ENCODE measurements at regions not wholly inside any gene's neighbourhood (a gene's known extent, or its start where the extent isn't known, plus 50 kb on each side); places are given as distances from the start of the nearest gene placed in this dataset.

- Histone ChIP-seq H3K36me3 (no peaks in the 10 kb centered on the region), H3K27ac (no peak overlapping the region), H3K9me3 (no peaks in the 10 kb centered on the region), H3K27me3 (no peaks in the 10 kb centered on the region), H3K4me3 (no peak overlapping the region), H3K4me1 (peaks cover 0 to 4% (median 0%) of the 10 kb centered on the region in 3 donors)
- WGBS, 2 donors: 87 to 90% methylated on average over 9 of the region's 9 CpGs
- TF ChIP-seq, protein P1, sequence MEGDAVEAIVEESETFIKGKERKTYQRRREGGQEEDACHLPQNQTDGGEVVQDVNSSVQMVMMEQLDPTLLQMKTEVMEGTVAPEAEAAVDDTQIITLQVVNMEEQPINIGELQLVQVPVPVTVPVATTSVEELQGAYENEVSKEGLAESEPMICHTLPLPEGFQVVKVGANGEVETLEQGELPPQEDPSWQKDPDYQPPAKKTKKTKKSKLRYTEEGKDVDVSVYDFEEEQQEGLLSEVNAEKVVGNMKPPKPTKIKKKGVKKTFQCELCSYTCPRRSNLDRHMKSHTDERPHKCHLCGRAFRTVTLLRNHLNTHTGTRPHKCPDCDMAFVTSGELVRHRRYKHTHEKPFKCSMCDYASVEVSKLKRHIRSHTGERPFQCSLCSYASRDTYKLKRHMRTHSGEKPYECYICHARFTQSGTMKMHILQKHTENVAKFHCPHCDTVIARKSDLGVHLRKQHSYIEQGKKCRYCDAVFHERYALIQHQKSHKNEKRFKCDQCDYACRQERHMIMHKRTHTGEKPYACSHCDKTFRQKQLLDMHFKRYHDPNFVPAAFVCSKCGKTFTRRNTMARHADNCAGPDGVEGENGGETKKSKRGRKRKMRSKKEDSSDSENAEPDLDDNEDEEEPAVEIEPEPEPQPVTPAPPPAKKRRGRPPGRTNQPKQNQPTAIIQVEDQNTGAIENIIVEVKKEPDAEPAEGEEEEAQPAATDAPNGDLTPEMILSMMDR (IDR thresholded peaks at IDR 0.05): no peak
- intact Hi-C loops (cut with DNase I): no loop called here
- peak in 3 of 4 donors; percentile 9 to 50 (median 40) for ATAC-seq
- DNase-seq: no peak
- no peak for FAIRE-seq
These were observed 65.4 kb upstream of the ENPP6 start for GRCh38 chr4:184282895-184283654.

DNA sequence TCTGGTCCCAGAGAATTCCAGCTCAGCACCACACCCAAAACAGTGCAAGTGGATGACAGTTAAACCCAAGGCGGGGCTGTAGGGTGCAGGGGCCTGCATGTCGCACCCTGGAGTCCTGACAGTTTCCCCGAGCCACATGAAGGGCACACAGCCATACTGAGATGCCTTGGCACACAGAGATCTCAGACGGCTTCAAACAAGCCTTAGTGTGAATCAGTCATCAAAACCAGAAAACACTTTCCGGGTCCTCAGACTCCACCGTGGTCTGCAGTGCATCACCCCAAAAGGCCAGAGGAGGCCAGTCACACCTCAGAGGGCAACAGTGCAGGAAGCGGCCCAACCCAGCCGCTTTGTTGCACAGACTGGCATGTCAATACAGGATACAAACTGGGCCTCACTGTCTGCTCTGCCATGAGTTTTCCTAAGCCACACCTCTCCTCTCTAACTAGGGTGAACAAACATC, 64.6 kb upstream of the ENPP6 start:
- ATAC-seq (peak in 3 of 4 donors; percentile 58 to 79 (median 75)), DNase-seq (no peak), FAIRE-seq (no peak)
- Histone ChIP-seq H3K27me3 (no peaks in the 10 kb centered on the region), H3K27ac (no peak overlapping the region), H3K4me1 (no peaks in the 10 kb centered on the region), H3K9me3 (no peaks in the 10 kb centered on the region), H3K4me3 (no peak overlapping the region), H3K36me3 (no peaks in the 10 kb centered on the region)
- TF ChIP-seq, protein P1 (IDR thresholded peaks at IDR 0.05): no peak
- 73 to 81% methylated on average over 8 of the region's 8 CpGs for WGBS, 2 donors
- intact Hi-C loops (cut with DNase I): no loop called here

- Histone ChIP-seq H3K9me3 (no peaks in the 10 kb centered on the region), H3K36me3 (no peaks in the 10 kb centered on the region), H3K4me1 (no peaks in the 10 kb centered on the region), H3K4me3 (no peak overlapping the region), H3K27me3 (no peaks in the 10 kb centered on the region), H3K27ac (no peak overlapping the region)
- 76 to 87% methylated on average over 12 of the region's 12 CpGs for WGBS, 2 donors
- ATAC-seq (no peak), FAIRE-seq (no peak), DNase-seq (no peak)
- intact Hi-C loops (cut with DNase I): no loop called here
- TF ChIP-seq, protein P1 (IDR thresholded peaks at IDR 0.05): no peak
These were observed 63.8 kb upstream of the ENPP6 start for GRCh38 chr4:184281231-184282139.

DNA sequence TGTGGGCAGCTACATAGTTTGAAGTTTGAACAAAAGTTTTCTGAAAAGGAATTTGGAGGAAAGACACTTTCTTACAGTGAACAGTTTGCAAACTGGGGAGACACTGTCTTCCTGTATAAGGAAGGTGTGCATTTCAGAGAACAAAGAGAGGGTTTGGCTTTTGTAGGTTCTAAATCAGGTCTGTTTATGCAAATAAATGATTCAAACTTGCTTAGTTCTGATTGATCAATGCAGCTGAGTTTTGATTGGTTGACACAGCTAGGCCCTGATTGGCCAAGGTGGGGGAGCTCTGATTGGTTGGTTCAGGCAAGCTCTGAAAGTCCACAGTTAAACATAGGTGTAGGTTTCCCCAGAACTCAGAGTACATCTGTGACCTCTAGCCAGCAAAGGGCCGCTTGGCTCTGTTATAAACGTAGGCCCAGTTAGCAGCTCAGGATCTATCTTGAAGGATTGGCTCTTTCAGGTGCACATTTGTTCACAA, 63.0 kb upstream of the ENPP6 start:
- H3K27me3 ChIP-seq: no peaks in the 10 kb centered on the region
- DNase-seq (no peak), FAIRE-seq (no peak), ATAC-seq (peak in 1 of 4 donors; percentile 10)
- H3K4me3 ChIP-seq: no peak overlapping the region
- no peak overlapping the region for H3K27ac ChIP-seq
- H3K36me3 ChIP-seq: no peaks in the 10 kb centered on the region
- TF ChIP-seq, protein P1 (IDR thresholded peaks at IDR 0.05): no peak
- 94 to 97% methylated on average over 2 of the region's 2 CpGs for WGBS, 2 donors
- no peaks in the 10 kb centered on the region for H3K9me3 ChIP-seq
- intact Hi-C loops (cut with DNase I): no loop called here
- no peaks in the 10 kb centered on the region for H3K4me1 ChIP-seq

Data from pancreas (tissue), 10 donors.